ENCODE measurements at regions not wholly inside any gene's neighbourhood (a gene's known extent, or its start where the extent isn't known, plus 50 kb on each side); places are given as distances from the start of the nearest gene placed in this dataset.
"Not testable (repeated sequence)": the region's sequence is repeated elsewhere in the genome, so short reads cannot be mapped to it uniquely, and the experiment has no call there.

GRCh38 chr6:57985734-57986133, 668.3 kb downstream of the PRIM2 start:
- not testable (repeated sequence) for H3K4me1 ChIP-seq (ENCODE audit: insufficient read depth, poor library complexity, severe bottlenecking); H3K9me3 ChIP-seq (ENCODE audit: severe bottlenecking); H3K27me3 ChIP-seq (ENCODE audit: insufficient read depth, poor library complexity, severe bottlenecking); H3K27ac ChIP-seq (ENCODE audit: poor library complexity, severe bottlenecking); H3K4me3 ChIP-seq (ENCODE audit: severe bottlenecking); ATAC-seq (ENCODE audit: low read depth); DNase-seq (ENCODE audit: low spot score); H3K36me3 ChIP-seq (ENCODE audit: low read depth)

GRCh38 chr6:57986584-57986983, 669.2 kb downstream of the PRIM2 start:
- not testable (repeated sequence) for H3K27me3 ChIP-seq (ENCODE audit: insufficient read depth, poor library complexity, severe bottlenecking); ATAC-seq (ENCODE audit: low read depth); H3K4me1 ChIP-seq (ENCODE audit: insufficient read depth, poor library complexity, severe bottlenecking); DNase-seq (ENCODE audit: low spot score); H3K4me3 ChIP-seq (ENCODE audit: severe bottlenecking); H3K27ac ChIP-seq (ENCODE audit: poor library complexity, severe bottlenecking); H3K36me3 ChIP-seq (ENCODE audit: low read depth); H3K9me3 ChIP-seq (ENCODE audit: severe bottlenecking)

GRCh38 chr6:57989520-57990080, 672.2 kb downstream of the PRIM2 start:
- not testable (repeated sequence) for H3K4me3 ChIP-seq (ENCODE audit: severe bottlenecking); H3K27ac ChIP-seq (ENCODE audit: poor library complexity, severe bottlenecking); DNase-seq (ENCODE audit: low spot score); H3K4me1 ChIP-seq (ENCODE audit: insufficient read depth, poor library complexity, severe bottlenecking); H3K36me3 ChIP-seq (ENCODE audit: low read depth); ATAC-seq (ENCODE audit: low read depth); H3K9me3 ChIP-seq (ENCODE audit: severe bottlenecking); H3K27me3 ChIP-seq (ENCODE audit: insufficient read depth, poor library complexity, severe bottlenecking)

- ATAC-seq (ENCODE audit: low read depth); DNase-seq (ENCODE audit: low spot score); H3K4me1 ChIP-seq (ENCODE audit: insufficient read depth, poor library complexity, severe bottlenecking); H3K27ac ChIP-seq (ENCODE audit: poor library complexity, severe bottlenecking); H3K36me3 ChIP-seq (ENCODE audit: low read depth); H3K4me3 ChIP-seq (ENCODE audit: severe bottlenecking); H3K9me3 ChIP-seq (ENCODE audit: severe bottlenecking); H3K27me3 ChIP-seq (ENCODE audit: insufficient read depth, poor library complexity, severe bottlenecking): not testable (repeated sequence)
Measured at GRCh38 chr6:57998858-57999619, 681.6 kb downstream of the PRIM2 start.

GRCh38 chr6:58000233-58000632, 682.8 kb downstream of the PRIM2 start:
- ATAC-seq (ENCODE audit: low read depth); H3K36me3 ChIP-seq (ENCODE audit: low read depth); H3K4me1 ChIP-seq (ENCODE audit: insufficient read depth, poor library complexity, severe bottlenecking): not testable (repeated sequence)

GRCh38 chr6:58003417-58004167, 686.2 kb downstream of the PRIM2 start:
- not testable (repeated sequence) for H3K27ac ChIP-seq (ENCODE audit: poor library complexity, severe bottlenecking); H3K4me3 ChIP-seq (ENCODE audit: severe bottlenecking); H3K36me3 ChIP-seq (ENCODE audit: low read depth); ATAC-seq (ENCODE audit: low read depth); H3K4me1 ChIP-seq (ENCODE audit: insufficient read depth, poor library complexity, severe bottlenecking); H3K9me3 ChIP-seq (ENCODE audit: severe bottlenecking); H3K27me3 ChIP-seq (ENCODE audit: insufficient read depth, poor library complexity, severe bottlenecking); DNase-seq (ENCODE audit: low spot score)
- peak; percentile 8 for TF ChIP-seq CTCF (IDR thresholded peaks at IDR 0.05; ENCODE audit: poor library complexity, severe bottlenecking)

More at GRCh38 chr6:58000233-58000632, 682.8 kb downstream of the PRIM2 start:
- DNase-seq (ENCODE audit: low spot score); H3K4me3 ChIP-seq (ENCODE audit: severe bottlenecking); H3K9me3 ChIP-seq (ENCODE audit: severe bottlenecking); H3K27ac ChIP-seq (ENCODE audit: poor library complexity, severe bottlenecking); H3K27me3 ChIP-seq (ENCODE audit: insufficient read depth, poor library complexity, severe bottlenecking): not testable (repeated sequence)

GRCh38 chr6:58007334-58008000, 690.0 kb downstream of the PRIM2 start:
- H3K4me3 ChIP-seq (ENCODE audit: severe bottlenecking); H3K9me3 ChIP-seq (ENCODE audit: severe bottlenecking); H3K4me1 ChIP-seq (ENCODE audit: insufficient read depth, poor library complexity, severe bottlenecking); H3K27me3 ChIP-seq (ENCODE audit: insufficient read depth, poor library complexity, severe bottlenecking); H3K27ac ChIP-seq (ENCODE audit: poor library complexity, severe bottlenecking); ATAC-seq (ENCODE audit: low read depth); DNase-seq (ENCODE audit: low spot score); H3K36me3 ChIP-seq (ENCODE audit: low read depth): not testable (repeated sequence)

- H3K36me3 ChIP-seq (ENCODE audit: low read depth); H3K4me3 ChIP-seq (ENCODE audit: severe bottlenecking); DNase-seq (ENCODE audit: low spot score); H3K27me3 ChIP-seq (ENCODE audit: insufficient read depth, poor library complexity, severe bottlenecking); H3K4me1 ChIP-seq (ENCODE audit: insufficient read depth, poor library complexity, severe bottlenecking); ATAC-seq (ENCODE audit: low read depth); H3K9me3 ChIP-seq (ENCODE audit: severe bottlenecking); H3K27ac ChIP-seq (ENCODE audit: poor library complexity, severe bottlenecking): not testable (repeated sequence)
Measured at GRCh38 chr6:58008001-58008335, 690.5 kb downstream of the PRIM2 start.

GRCh38 chr6:58011954-58012600, 694.6 kb downstream of the PRIM2 start:
- H3K27ac ChIP-seq (ENCODE audit: poor library complexity, severe bottlenecking); H3K9me3 ChIP-seq (ENCODE audit: severe bottlenecking); H3K27me3 ChIP-seq (ENCODE audit: insufficient read depth, poor library complexity, severe bottlenecking); DNase-seq (ENCODE audit: low spot score); H3K36me3 ChIP-seq (ENCODE audit: low read depth); H3K4me3 ChIP-seq (ENCODE audit: severe bottlenecking); ATAC-seq (ENCODE audit: low read depth); H3K4me1 ChIP-seq (ENCODE audit: insufficient read depth, poor library complexity, severe bottlenecking): not testable (repeated sequence)

GRCh38 chr6:58016614-58017013, 699.2 kb downstream of the PRIM2 start:
- H3K9me3 ChIP-seq (ENCODE audit: severe bottlenecking); H3K27ac ChIP-seq (ENCODE audit: poor library complexity, severe bottlenecking); ATAC-seq (ENCODE audit: low read depth); H3K4me1 ChIP-seq (ENCODE audit: insufficient read depth, poor library complexity, severe bottlenecking); H3K36me3 ChIP-seq (ENCODE audit: low read depth); H3K4me3 ChIP-seq (ENCODE audit: severe bottlenecking); H3K27me3 ChIP-seq (ENCODE audit: insufficient read depth, poor library complexity, severe bottlenecking); DNase-seq (ENCODE audit: low spot score): not testable (repeated sequence)

Measured in RWPE2 (cell line).